Mononuclear cell (primary cell): ENCODE measurements at regions not wholly inside any gene's neighbourhood (a gene's known extent, or its start where the extent isn't known, plus 50 kb on each side); places are given as distances from the start of the nearest gene placed in this dataset.

Experiments used
- H3K27me3 ChIP-seq: 2 replicates; pipeline ENCODE4 v1.6.0; 2011; ENCODE audit warnings: low read length, control low read depth; ENCODE audit not compliant: insufficient read depth
- H3K4me1 ChIP-seq: 2 replicates; pipeline ENCODE4 v1.5.1; 2011; ENCODE audit warnings: mild to moderate bottlenecking, low read length, control low read depth; ENCODE audit not compliant: insufficient read depth
- H3K4me3 ChIP-seq: 2 replicates; pipeline ENCODE4 v1.5.1; 2011; ENCODE audit warnings: mild to moderate bottlenecking, low read length, moderate library complexity
- H3K9me3 ChIP-seq: 2 replicates; pipeline ENCODE4 v1.5.1; 2011; ENCODE audit warnings: low read depth, mild to moderate bottlenecking, control low read depth, low read length

- Histone ChIP-seq H3K27me3 (no peaks in the 10 kb centered on the region), H3K9me3 (no peaks in the 10 kb centered on the region), H3K4me1 (peaks cover 24% of the 10 kb centered on the region), H3K4me3 (no peak overlapping the region)
Measured at GRCh38 chr13:40477623-40478608, 188.5 kb downstream of the FOXO1 start.

- no peaks in the 10 kb centered on the region for H3K27me3 ChIP-seq
- H3K4me1 ChIP-seq: peaks cover 28% of the 10 kb centered on the region
- H3K9me3 ChIP-seq: no peaks in the 10 kb centered on the region
- no peak overlapping the region for H3K4me3 ChIP-seq
Measured at GRCh38 chr13:40478775-40479174, 187.7 kb downstream of the FOXO1 start.

GRCh38 chr13:40479196-40479845 is 187.1 kb downstream of the FOXO1 start:
- no peaks in the 10 kb centered on the region for H3K9me3 ChIP-seq
- H3K27me3 ChIP-seq: no peaks in the 10 kb centered on the region
- peaks cover 33% of the 10 kb centered on the region for H3K4me1 ChIP-seq
- no peak overlapping the region for H3K4me3 ChIP-seq

- H3K27me3 ChIP-seq: no peaks in the 10 kb centered on the region
- H3K4me3 ChIP-seq: no peak overlapping the region
- H3K4me1 ChIP-seq: peaks cover 43% of the 10 kb centered on the region
- H3K9me3 ChIP-seq: no peaks in the 10 kb centered on the region
Measured at GRCh38 chr13:40480012-40480914, 186.2 kb downstream of the FOXO1 start.

- Histone ChIP-seq H3K27me3 (no peaks in the 10 kb centered on the region), H3K4me3 (no peak overlapping the region), H3K9me3 (no peaks in the 10 kb centered on the region), H3K4me1 (peaks cover 47% of the 10 kb centered on the region)
Measured at GRCh38 chr13:40480915-40481516, 185.4 kb downstream of the FOXO1 start.

GRCh38 chr13:40483601-40484000 is 182.8 kb downstream of the FOXO1 start:
- Histone ChIP-seq H3K4me1 (peaks cover 54% of the 10 kb centered on the region), H3K4me3 (no peak overlapping the region), H3K9me3 (no peaks in the 10 kb centered on the region), H3K27me3 (no peaks in the 10 kb centered on the region)

- Histone ChIP-seq H3K4me1 (peaks cover 59% of the 10 kb centered on the region), H3K4me3 (no peak overlapping the region), H3K27me3 (no peaks in the 10 kb centered on the region), H3K9me3 (no peaks in the 10 kb centered on the region)
Measured at GRCh38 chr13:40484101-40484800, 182.2 kb downstream of the FOXO1 start.

GRCh38 chr13:40484974-40485373 is 181.5 kb downstream of the FOXO1 start:
- Histone ChIP-seq H3K4me1 (peaks cover 67% of the 10 kb centered on the region), H3K9me3 (no peaks in the 10 kb centered on the region), H3K4me3 (no peak overlapping the region), H3K27me3 (no peaks in the 10 kb centered on the region)

- Histone ChIP-seq H3K4me1 (peaks cover 63% of the 10 kb centered on the region), H3K4me3 (no peak overlapping the region), H3K9me3 (no peaks in the 10 kb centered on the region), H3K27me3 (no peaks in the 10 kb centered on the region)
Measured at GRCh38 chr13:40485611-40486517, 180.6 kb downstream of the FOXO1 start.

GRCh38 chr13:40486518-40487163 is 179.8 kb downstream of the FOXO1 start:
- Histone ChIP-seq H3K4me3 (no peak overlapping the region), H3K9me3 (no peaks in the 10 kb centered on the region), H3K4me1 (peaks cover 57% of the 10 kb centered on the region), H3K27me3 (no peaks in the 10 kb centered on the region)

GRCh38 chr13:40488869-40489391 is 177.5 kb downstream of the FOXO1 start:
- Histone ChIP-seq H3K4me1 (peaks cover 61% of the 10 kb centered on the region), H3K27me3 (no peaks in the 10 kb centered on the region), H3K4me3 (no peak overlapping the region), H3K9me3 (no peaks in the 10 kb centered on the region)

GRCh38 chr13:40490086-40490758 is 176.2 kb downstream of the FOXO1 start:
- H3K4me3 ChIP-seq: no peak overlapping the region
- H3K9me3 ChIP-seq: no peaks in the 10 kb centered on the region
- peaks cover 53% of the 10 kb centered on the region for H3K4me1 ChIP-seq
- H3K27me3 ChIP-seq: no peaks in the 10 kb centered on the region
